ENCODE measurements at regions not wholly inside any gene's neighbourhood (a gene's known extent, or its start where the extent isn't known, plus 50 kb on each side); places are given as distances from the start of the nearest gene placed in this dataset.

GRCh38 chr1:187122566-187122965 is 293.8 kb downstream of the PLA2G4A start:
- Histone ChIP-seq H3K27me3 (ENCODE audit: insufficient read depth, low read depth, low read length) (no peaks in the 10 kb centered on the region), H3K36me3 (ENCODE audit: insufficient read depth, low read length) (no peaks in the 10 kb centered on the region), H2AFZ (ENCODE audit: low read depth, low read length) (no peak overlapping the region), H3K4me2 (ENCODE audit: low read length) (no peak overlapping the region), H3F3A (ENCODE audit: insufficient read depth, low read length, poor library complexity, severe bottlenecking) (no peaks in the 10 kb centered on the region), H4K20me1 (ENCODE audit: insufficient read depth) (no peaks in the 10 kb centered on the region), H3K27ac (ENCODE audit: low read length) (no peak overlapping the region), H3K9me3 (ENCODE audit: low read length) (no peaks in the 10 kb centered on the region), H3K4me3 (ENCODE audit: low read length) (no peak overlapping the region), H3K9me2 (ENCODE audit: insufficient read depth, low read length) (no peaks in the 10 kb centered on the region), H3K9ac (ENCODE audit: low read length) (no peak overlapping the region), H3K79me2 (replicated peaks; ENCODE audit: insufficient read depth, low read length) (no peaks in the 10 kb centered on the region)
- TF ChIP-seq EZH2 (IDR thresholded peaks at IDR 0.05; ENCODE audit: borderline replicate concordance, insufficient read depth, low read length, poor library complexity, severe bottlenecking) (no peak), MXI1 (conservative IDR thresholded peaks at IDR 0.05; ENCODE audit: poor library complexity, severe bottlenecking) (no peak), RAD21 (conservative IDR thresholded peaks at IDR 0.05) (no peak), SMC3 (conservative IDR thresholded peaks at IDR 0.05; ENCODE audit: poor library complexity) (no peak), REST (IDR thresholded peaks at IDR 0.05; ENCODE audit: borderline replicate concordance) (no peak), CTCF (IDR thresholded peaks at IDR 0.05; ENCODE audit: poor library complexity, severe bottlenecking) (no peak), POLR2AphosphoS5 (IDR thresholded peaks at IDR 0.05) (no peak), EP300 (conservative IDR thresholded peaks at IDR 0.05; ENCODE audit: poor library complexity, severe bottlenecking) (no peak), TAF1 (IDR thresholded peaks at IDR 0.05; ENCODE audit: low read depth) (no peak)

GRCh38 chr1:187129132-187129531 is 300.4 kb downstream of the PLA2G4A start:
- TF ChIP-seq SMC3 (conservative IDR thresholded peaks at IDR 0.05; ENCODE audit: poor library complexity): no peak
- peak; percentile 28 for TF ChIP-seq POLR2AphosphoS5 (IDR thresholded peaks at IDR 0.05)
- Histone ChIP-seq H3K36me3 (ENCODE audit: insufficient read depth, low read length) (no peaks in the 10 kb centered on the region), H3K9me2 (ENCODE audit: insufficient read depth, low read length) (no peaks in the 10 kb centered on the region), H3K4me3 (ENCODE audit: low read length) (no peak overlapping the region), H4K20me1 (ENCODE audit: insufficient read depth) (no peaks in the 10 kb centered on the region), H3K27ac (ENCODE audit: low read length) (no peak overlapping the region), H3K27me3 (ENCODE audit: insufficient read depth, low read depth, low read length) (no peaks in the 10 kb centered on the region), H3K79me2 (replicated peaks; ENCODE audit: insufficient read depth, low read length) (no peaks in the 10 kb centered on the region), H3F3A (ENCODE audit: insufficient read depth, low read length, poor library complexity, severe bottlenecking) (no peaks in the 10 kb centered on the region), H3K9me3 (ENCODE audit: low read length) (no peaks in the 10 kb centered on the region), H3K9ac (ENCODE audit: low read length) (no peak overlapping the region), H2AFZ (ENCODE audit: low read depth, low read length) (no peak overlapping the region), H3K4me2 (ENCODE audit: low read length) (no peak overlapping the region)

- H4K20me1 ChIP-seq (ENCODE audit: insufficient read depth): no peaks in the 10 kb centered on the region
- TF ChIP-seq CTCF (IDR thresholded peaks at IDR 0.05; ENCODE audit: poor library complexity, severe bottlenecking) (no peak), POLR2AphosphoS5 (IDR thresholded peaks at IDR 0.05) (no peak), SMC3 (conservative IDR thresholded peaks at IDR 0.05; ENCODE audit: poor library complexity) (no peak), REST (IDR thresholded peaks at IDR 0.05; ENCODE audit: borderline replicate concordance) (no peak), MXI1 (conservative IDR thresholded peaks at IDR 0.05; ENCODE audit: poor library complexity, severe bottlenecking) (no peak), TAF1 (IDR thresholded peaks at IDR 0.05; ENCODE audit: low read depth) (no peak), RAD21 (conservative IDR thresholded peaks at IDR 0.05) (no peak), EP300 (conservative IDR thresholded peaks at IDR 0.05; ENCODE audit: poor library complexity, severe bottlenecking) (no peak), EZH2 (IDR thresholded peaks at IDR 0.05; ENCODE audit: borderline replicate concordance, insufficient read depth, low read length, poor library complexity, severe bottlenecking) (no peak)
Observed at GRCh38 chr1:187143783-187144182, 315.0 kb downstream of the PLA2G4A start.

More at GRCh38 chr1:187143783-187144182, 315.0 kb downstream of the PLA2G4A start:
- Histone ChIP-seq H3K79me2 (replicated peaks; ENCODE audit: insufficient read depth, low read length) (no peaks in the 10 kb centered on the region), H3K9me3 (ENCODE audit: low read length) (no peaks in the 10 kb centered on the region), H3K4me2 (ENCODE audit: low read length) (no peak overlapping the region), H3K36me3 (ENCODE audit: insufficient read depth, low read length) (no peaks in the 10 kb centered on the region), H3K27me3 (ENCODE audit: insufficient read depth, low read depth, low read length) (no peaks in the 10 kb centered on the region), H3F3A (ENCODE audit: insufficient read depth, low read length, poor library complexity, severe bottlenecking) (no peaks in the 10 kb centered on the region), H3K9ac (ENCODE audit: low read length) (no peak overlapping the region), H3K27ac (ENCODE audit: low read length) (no peak overlapping the region), H3K9me2 (ENCODE audit: insufficient read depth, low read length) (no peaks in the 10 kb centered on the region), H2AFZ (ENCODE audit: low read depth, low read length) (no peak overlapping the region), H3K4me3 (ENCODE audit: low read length) (no peak overlapping the region)
